Dermis microvascular lymphatic vessel endothelial cell (primary cell): ENCODE measurements at regions not wholly inside any gene's neighbourhood (a gene's known extent, or its start where the extent isn't known, plus 50 kb on each side); places are given as distances from the start of the nearest gene placed in this dataset.

Experiments
- DNase-seq, 2 donors: peaks; one replicate each; pipeline versions ENCODE4 v3.0.0 to v3.0.0-alpha.2; 2010; ENCODE audit warnings: low read depth in 2 of 2

- no peak for DNase-seq
Measured at GRCh38 chr11:134637091-134638015, 225.3 kb upstream of the B3GAT1 start.

GRCh38 chr11:134636071-134636470, 224.0 kb upstream of the B3GAT1 start:
- DNase-seq, result no peak

- no peak for DNase-seq
Measured at GRCh38 chr11:134634897-134635831, 223.1 kb upstream of the B3GAT1 start.

- no peak for DNase-seq
Measured at GRCh38 chr11:134633276-134633675, 221.2 kb upstream of the B3GAT1 start.

GRCh38 chr11:134632347-134633119, 220.5 kb upstream of the B3GAT1 start:
- no peak for DNase-seq

- no peak for DNase-seq
Measured at GRCh38 chr11:134630861-134631260, 218.8 kb upstream of the B3GAT1 start.

- no peak for DNase-seq
Measured at GRCh38 chr11:134628426-134628825, 216.4 kb upstream of the B3GAT1 start.

GRCh38 chr11:134626032-134626431, 214.0 kb upstream of the B3GAT1 start:
- no peak for DNase-seq

GRCh38 chr11:134625631-134626030, 213.6 kb upstream of the B3GAT1 start:
- no peak for DNase-seq

- DNase-seq, result no peak
Measured at GRCh38 chr11:134625151-134625550, 213.1 kb upstream of the B3GAT1 start.

- DNase-seq, result no peak
Measured at GRCh38 chr11:134624166-134624920, 212.3 kb upstream of the B3GAT1 start.

- DNase-seq, result no peak
Measured at GRCh38 chr11:134623711-134624110, 211.7 kb upstream of the B3GAT1 start.

- DNase-seq, result no peak
Measured at GRCh38 chr11:134622458-134622857, 210.4 kb upstream of the B3GAT1 start.

GRCh38 chr11:134617360-134617759, 205.3 kb upstream of the B3GAT1 start:
- DNase-seq, result no peak

- DNase-seq, result no peak
Measured at GRCh38 chr11:134616038-134616437, 204.0 kb upstream of the B3GAT1 start.

GRCh38 chr11:134615041-134615615, 203.1 kb upstream of the B3GAT1 start:
- DNase-seq, result no peak

- no peak for DNase-seq
Measured at GRCh38 chr11:134614141-134614540, 202.1 kb upstream of the B3GAT1 start.

- no peak for DNase-seq
Measured at GRCh38 chr11:134613646-134614045, 201.6 kb upstream of the B3GAT1 start.

- DNase-seq, result no peak
Measured at GRCh38 chr11:134612140-134613030, 200.3 kb upstream of the B3GAT1 start.
